ENCODE measurements at regions not wholly inside any gene's neighbourhood (a gene's known extent, or its start where the extent isn't known, plus 50 kb on each side); places are given as distances from the start of the nearest gene placed in this dataset.
"Not testable (repeated sequence)": the region's sequence is repeated elsewhere in the genome, so short reads cannot be mapped to it uniquely, and the experiment has no call there.

DNA sequence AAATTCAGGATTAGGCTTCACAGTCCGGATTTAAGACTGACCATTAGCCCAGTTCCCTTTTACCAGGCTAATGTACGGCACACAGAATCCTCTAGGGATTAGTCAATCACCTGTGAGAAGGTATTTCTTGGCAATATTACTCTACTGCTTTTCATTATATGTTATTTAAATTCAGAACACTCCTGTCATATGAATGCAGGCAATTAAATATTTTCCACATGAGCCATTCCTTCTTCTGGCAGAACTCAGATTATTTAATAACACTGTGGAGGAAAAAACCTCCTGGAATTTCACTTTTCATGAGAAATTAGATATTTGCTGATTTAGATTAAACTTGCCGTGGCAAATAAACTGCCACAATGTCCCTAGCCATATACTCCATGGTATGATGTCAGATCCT lies 1357.5 kb upstream of the C9orf72 start:
- FAIRE-seq, result no peak

DNA sequence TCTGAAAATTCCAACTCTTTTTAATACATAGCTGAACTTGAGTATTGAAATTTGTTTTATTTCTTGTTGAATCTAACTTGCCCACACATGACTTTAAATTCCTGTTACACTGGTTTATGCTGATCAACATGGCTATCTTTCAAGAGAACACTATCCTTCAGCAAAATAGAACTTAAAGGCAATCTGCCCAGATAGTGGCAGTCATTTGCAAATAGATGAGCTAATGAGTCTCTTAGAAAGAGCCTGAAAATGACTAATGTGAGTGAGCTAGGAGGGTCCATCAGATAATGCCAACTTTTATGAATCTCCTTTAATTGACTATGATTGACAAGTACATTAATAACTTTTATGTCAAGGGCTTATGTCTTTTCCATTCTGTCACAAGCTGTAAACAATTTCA lies 1360.8 kb upstream of the C9orf72 start:
- FAIRE-seq (no peak), DNase-seq (ENCODE audit: insufficient read length, low spot score) (no peak)

More for the DNA sequence above, 1357.5 kb upstream of the C9orf72 start:
- DNase-seq (ENCODE audit: insufficient read length, low spot score), result no peak

DNA sequence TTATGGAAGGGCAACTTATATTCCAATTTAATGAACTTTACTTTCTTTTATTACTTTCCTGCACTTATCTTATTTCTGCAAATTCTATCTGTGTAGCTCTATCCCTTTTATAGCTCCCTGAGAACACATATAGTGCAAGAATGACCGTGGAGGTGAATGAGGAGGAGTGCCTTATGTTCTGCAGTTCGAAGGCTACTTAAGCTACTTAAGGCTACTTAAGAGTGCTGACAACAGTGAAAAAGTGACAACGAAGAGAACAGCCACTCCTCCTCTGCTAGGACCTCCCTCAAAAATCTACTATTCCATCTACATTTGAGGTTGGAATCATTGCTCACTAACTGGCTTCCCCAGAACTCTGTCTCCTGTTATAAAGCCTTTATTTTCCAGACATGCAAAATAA lies 1365.7 kb upstream of the C9orf72 start:
- FAIRE-seq (no peak), DNase-seq (ENCODE audit: insufficient read length, low spot score) (no peak)

DNA sequence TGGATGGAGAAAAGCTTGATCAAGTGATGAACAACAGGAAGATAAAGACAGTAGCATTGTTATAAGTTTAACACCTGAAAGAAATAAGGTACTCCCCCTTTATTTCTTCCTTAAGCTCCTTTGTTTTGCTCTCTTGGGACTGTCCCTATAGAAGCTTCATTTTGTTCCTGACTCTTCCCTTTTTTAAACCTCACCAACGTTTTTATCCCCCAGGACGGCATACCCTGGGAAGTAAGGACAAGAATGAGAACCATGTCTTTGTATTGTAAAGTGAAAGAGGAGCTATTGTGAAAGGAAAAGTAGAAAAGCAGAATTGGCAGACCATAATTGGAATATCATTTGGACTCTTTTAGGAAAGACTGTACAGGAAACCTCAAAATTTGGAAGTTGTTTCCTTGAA lies 1368.6 kb upstream of the C9orf72 start:
- FAIRE-seq, result no peak
- no peak for DNase-seq (ENCODE audit: insufficient read length, low spot score)

DNA sequence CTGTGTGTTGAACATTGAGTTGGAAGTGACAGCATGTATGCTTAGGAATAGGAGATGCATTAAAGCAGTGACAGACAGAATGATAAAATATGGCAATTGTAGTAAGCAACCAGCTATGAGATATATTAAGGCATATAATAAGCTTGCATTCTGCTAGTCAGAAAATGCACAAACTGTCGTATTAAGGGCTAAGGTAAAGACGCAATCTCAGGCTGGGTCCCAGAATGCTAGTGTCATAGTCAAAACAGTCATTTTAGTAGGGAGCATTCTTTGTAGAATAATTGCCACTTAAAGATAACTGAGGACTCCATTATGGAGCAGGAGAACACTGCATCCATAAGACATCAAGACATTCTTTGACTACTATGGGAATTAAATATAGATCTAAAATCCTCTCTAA lies 1369.7 kb upstream of the C9orf72 start:
- DNase-seq (ENCODE audit: insufficient read length, low spot score) (no peak), FAIRE-seq (no peak)

DNA sequence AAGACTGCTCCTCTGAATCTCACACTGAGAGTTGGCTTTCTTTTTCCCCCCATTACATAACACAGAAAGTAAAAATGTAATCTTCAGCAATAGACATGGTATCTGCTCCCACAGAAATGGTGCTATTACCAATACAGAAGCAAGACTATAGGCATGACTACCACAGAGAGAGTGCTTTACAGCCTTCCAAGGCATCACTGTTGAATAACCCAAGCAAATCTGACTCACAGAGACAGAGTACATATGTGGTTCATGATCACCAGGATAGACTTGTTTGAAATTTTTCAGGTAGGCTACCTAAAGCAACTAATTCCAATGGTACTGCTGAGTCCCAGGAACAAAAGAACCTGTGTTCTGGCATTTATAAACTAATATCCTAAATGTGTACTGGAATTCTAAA lies 1373.4 kb upstream of the C9orf72 start:
- DNase-seq (ENCODE audit: insufficient read length, low spot score) (no peak), FAIRE-seq (no peak)

DNA sequence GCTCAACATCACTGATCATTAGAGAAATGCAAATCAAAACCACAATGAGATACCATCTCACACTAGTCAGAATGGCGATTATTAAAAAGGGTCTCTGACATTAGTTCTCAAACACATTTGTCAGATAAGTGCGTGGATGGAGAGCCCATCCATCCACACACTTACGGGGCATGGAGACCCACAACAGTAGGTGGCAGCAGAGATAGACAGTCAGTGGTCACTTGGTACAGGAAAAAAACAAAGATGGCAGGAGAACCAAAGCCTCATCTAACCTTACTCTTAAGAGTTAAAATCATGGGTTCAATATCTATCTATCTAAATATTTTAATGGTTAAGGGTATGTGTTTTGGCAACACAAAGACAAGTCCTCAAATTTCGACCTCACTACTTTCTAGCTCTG lies 1378.7 kb upstream of the C9orf72 start:
- FAIRE-seq (no peak), DNase-seq (ENCODE audit: insufficient read length, low spot score) (no peak)

DNA sequence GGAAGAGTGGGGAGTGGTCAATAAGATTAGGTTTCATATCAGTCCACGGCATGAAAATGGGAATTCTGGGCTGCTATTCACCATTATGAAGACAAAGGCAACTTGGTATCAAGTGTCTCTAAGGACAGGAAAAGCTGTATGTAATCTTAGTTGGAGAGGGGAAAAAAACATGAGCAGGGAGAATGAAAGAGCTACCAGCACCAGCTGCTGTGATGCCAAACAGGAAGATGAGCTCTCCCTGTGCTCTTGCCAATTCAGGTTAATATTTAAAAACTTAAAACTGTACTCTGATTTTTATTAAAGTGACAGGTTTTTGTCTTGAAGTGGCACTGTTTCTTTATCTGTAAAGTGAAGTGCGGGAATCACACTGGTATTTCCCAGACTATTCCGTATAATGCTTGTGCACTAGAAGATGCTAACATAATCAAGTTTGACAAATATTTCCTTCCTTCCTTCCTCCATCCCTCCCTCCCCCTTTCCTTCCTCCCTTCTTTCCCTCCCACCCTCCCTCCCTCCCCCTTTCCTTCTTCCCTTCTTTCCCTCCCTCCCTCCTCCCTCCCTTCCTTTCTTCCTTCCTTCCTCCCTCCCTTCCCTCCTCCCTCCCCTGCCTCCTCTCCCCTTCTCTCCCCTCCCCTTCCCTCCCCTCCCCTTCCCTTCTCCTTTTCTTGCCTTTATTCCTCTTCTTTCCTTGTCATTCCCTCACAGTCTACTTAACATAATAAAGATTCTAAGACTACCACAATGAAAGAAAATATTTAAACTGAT lies 1383.0 kb upstream of the C9orf72 start:
- FAIRE-seq (no peak), DNase-seq (ENCODE audit: insufficient read length, low spot score) (no peak)

DNA sequence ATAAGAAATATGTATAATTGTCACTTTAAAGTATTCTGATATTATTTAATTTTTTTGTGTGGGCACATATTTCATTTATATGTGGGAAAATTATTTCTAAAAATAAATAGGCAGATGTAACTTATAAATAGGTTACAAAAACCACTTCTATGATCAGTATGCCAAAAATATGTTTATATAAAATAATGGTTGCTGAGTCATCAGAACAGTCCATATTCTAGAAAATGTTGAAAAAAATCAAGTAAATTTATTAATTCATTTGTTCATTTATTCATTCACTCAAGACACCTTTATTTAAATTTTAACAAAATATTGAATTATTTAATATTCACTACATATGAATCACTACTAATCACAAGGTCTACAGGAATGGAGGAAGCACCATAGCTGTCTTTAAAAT lies 1387.3 kb upstream of the C9orf72 start:
- FAIRE-seq (no peak), DNase-seq (ENCODE audit: insufficient read length, low spot score) (no peak)

DNA sequence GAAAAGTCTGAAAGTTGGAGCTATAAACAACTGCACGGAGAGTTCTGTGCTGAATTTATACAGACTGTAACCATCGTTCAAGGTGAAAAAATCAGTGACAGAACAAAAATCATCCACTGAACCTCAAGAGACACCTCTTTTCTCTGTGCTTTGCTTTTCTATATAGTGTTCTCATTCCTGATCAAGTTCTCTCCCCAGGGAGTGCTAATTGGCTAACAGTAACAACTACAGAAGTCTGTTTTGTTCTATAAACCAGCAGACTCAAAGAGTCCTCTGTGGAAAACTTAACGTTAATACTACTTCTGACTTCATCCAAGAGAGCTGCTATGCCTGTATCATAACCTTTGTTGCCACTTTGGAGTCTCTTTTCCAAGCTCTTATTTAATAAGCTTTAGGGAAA lies 1388.3 kb upstream of the C9orf72 start:
- no peak for DNase-seq (ENCODE audit: insufficient read length, low spot score)
- FAIRE-seq, result no peak

DNA sequence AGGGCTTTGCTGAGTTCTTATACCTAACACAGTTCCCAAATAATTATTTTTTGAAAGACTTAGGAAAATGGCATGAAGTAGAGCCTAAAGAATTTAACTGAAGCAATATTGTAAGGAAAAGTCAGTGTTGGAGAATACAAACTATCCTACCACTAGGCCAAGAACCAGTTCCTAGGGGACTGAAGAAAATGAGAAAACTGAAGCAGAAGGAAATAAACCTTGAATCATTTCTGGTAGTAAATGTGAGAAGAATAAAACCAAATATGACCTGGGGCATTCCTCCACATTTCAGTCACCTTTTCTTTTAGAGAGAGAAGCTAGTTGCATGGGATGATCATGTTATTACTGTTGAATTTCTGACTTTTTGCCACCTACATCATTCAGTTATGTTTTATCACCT lies 1393.9 kb upstream of the C9orf72 start:
- no peak for DNase-seq (ENCODE audit: insufficient read length, low spot score)
- FAIRE-seq, result no peak

DNA sequence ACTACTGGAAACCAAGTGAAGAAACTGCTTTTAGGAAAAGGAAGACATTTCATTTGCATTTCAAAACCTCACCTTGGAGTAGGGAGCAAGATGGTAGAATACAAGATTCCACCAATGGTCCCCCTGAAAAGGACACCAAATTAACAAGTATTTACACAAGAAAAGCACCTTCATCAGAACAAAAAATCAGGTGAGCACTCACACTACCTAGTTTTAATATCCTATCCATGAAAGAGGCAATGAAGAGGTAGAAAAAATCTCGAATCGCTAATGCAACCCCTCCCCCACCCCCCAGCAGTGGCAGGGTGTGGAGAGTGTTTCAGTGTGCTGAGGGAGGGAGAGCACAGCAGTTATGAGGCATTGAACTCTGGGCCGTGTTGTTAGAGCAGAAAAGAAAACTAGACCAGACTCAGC lies 1397.0 kb upstream of the C9orf72 start:
- DNase-seq (ENCODE audit: insufficient read length, low spot score), result no peak

DNA sequence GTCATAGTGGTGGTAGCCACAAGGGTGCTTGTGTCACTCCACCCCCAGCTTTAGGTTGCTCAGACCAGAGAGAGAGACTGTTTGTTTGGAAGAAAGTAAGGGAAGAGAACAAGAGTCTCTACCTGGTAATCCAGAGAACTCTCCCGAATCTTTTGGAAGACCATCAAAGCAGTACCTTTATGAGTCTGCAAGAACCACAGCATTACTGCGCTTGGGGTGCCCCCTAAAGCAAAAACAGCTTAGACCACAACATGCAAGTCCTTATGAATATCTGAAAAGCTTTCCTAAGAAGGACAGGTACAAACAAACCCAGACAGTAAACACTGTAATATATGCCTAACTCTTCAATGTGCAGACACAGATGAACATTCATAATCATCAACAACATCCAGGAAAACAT lies 1398.6 kb upstream of the C9orf72 start:
- FAIRE-seq (no peak), DNase-seq (ENCODE audit: insufficient read length, low spot score) (no peak)

More for the DNA sequence above, 1397.0 kb upstream of the C9orf72 start:
- FAIRE-seq, result no peak

DNA sequence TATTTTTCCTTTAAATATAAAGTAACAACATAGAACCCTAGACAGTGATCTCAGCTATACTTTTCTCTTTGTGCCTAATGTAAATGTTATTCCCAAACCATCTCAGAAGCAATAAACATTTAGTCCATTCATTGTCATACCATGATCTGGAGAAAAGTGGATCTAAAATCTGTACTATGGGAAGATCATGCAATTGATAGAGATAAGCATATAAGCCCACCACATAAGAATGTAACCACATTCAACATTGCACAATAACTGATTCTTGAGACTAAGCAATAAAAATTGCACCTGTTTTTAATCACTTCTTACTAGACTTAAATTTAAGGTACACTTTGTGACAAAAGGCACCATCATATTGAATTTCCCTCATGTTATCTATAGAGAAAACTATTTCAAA lies 1403.0 kb upstream of the C9orf72 start:
- FAIRE-seq, result no peak

DNA sequence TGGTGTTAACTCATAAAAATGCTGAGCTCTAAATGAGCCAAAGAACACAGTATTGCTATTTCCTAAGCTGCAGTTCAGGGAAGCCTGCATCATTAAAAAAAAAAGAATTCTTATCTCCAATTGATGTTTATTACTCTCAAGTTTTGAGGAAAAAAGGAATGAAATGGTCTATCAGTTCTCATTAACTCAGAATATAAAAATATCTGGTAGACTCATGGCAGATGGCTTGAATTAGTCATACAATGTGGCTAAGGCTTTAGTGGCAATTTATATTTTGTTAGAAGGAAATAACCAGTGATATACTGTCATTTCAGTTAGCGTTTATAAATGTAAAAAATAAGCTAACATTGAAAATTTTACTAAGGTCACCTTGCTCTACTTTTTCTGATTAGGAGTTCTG lies 1403.4 kb upstream of the C9orf72 start:
- DNase-seq (ENCODE audit: insufficient read length, low spot score) (no peak), FAIRE-seq (no peak)

More for the DNA sequence above, 1403.0 kb upstream of the C9orf72 start:
- no peak for DNase-seq (ENCODE audit: insufficient read length, low spot score)

DNA sequence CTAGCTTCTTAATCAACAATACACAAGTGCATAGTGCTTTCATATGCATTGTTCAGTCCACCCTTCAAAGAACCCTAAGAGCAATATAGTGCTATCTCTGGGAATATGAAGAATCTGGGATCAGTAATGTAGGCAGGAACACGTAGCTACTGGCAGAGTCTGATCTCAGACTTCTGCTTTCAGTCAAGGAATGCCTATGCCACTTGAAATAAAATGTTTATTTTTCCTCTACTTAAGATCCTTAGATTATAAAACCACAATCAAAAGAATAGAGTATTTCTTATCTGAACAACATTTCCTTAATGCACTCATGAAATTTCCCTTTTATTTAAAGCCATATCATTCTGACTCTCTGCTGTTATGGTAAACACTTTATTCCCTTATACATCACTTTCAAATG lies 1407.8 kb upstream of the C9orf72 start:
- no peak for FAIRE-seq
- no peak for DNase-seq (ENCODE audit: insufficient read length, low spot score)

DNA sequence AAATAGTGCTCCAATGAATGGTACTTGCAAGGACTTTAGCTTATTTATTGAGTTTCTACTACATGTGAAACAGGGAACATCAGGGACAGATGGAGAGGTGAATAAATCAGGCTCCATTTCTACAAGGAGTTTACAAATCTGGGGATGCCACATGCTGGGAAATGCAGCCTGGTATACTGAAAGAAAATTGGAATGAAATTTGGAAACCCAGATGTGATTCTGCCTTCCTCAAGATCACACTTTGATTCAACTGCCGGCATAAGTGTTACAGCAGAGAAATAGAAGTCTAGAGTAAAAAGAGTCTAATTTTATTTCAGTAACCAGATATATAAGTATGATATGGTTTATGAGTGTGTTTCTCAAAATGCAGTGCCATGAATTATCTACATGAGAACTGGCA lies 1408.4 kb upstream of the C9orf72 start:
- DNase-seq (ENCODE audit: insufficient read length, low spot score) (no peak), FAIRE-seq (no peak)

DNA sequence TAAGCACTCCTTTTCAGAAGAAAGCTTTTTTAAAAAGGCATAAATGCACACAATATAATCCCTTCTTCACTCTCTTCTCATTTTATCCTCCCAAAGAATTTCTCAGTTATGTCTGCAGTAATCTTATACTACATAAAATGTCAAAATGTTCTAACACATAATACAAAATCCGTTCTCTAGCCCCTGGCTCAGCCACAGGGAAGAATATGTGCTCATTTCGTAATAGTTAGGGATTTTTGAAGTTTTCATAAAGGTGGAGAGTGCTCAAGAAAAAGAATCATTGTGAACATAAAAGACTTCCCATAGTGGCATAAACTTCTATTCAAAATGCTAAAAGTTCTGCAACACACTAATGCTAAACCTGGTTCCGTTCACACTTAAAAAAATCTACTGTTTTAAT lies 1410.7 kb upstream of the C9orf72 start:
- DNase-seq (ENCODE audit: insufficient read length, low spot score), result no peak
- no peak for FAIRE-seq

DNA sequence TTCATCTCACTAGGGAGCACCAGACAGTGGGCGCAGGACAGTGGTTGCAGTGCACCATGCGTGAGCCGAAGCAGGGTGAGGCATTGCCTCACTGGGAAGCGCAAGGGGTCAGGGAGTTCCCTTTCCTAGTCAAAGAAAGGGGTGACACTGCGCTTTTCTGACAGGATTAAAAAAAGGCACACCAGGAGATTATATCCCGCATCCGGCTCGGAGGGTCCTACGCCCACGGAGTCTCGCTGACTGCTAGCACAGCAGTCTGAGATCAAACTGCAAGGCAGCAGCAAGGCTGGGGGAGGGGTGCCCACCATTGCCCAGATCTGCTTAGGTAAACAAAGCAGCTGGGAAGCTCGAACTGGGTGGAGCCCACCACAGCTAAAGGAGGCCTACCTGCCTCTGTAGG lies 1416.7 kb upstream of the C9orf72 start:
- FAIRE-seq; DNase-seq (ENCODE audit: insufficient read length, low spot score): not testable (repeated sequence)

DNA sequence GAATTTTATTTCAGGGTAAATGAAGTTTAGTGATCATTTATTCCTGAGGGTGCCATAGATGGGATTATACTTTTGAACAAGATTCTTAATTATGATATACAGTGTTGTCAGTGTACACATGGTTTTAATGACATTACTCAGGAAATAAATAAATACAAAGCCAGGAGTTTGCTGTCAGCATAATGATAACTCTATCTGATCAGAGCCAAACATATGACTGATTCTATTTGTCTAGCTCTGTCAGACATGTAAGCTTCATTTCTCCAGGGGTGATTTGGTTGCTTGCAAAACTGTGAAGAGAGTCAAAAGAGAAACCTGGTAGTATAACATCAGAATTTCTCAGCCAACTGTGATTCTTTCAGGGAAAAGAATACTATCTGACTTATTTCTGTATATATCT lies 1425.8 kb upstream of the C9orf72 start:
- DNase-seq (ENCODE audit: insufficient read length, low spot score) (no peak), FAIRE-seq (no peak)

DNA sequence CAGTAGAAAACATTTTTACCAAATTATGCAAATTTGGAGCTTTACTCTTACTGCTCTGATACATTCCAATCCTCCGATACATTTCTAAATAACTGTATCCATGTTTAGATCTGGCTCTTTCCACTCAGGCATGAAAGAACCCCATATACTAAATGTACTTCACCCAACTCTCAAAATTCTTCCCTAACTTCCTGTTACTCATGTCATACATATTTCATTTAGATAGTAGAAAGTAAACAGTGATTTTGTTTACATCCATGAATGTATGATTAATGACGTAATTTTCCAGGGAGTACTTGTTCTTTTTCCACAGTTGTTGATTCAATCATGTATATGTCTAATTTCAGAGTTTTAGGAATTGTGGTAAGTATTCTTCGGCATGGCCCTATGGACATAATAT lies 1426.5 kb upstream of the C9orf72 start:
- DNase-seq (ENCODE audit: insufficient read length, low spot score) (no peak), FAIRE-seq (no peak)

DNA sequence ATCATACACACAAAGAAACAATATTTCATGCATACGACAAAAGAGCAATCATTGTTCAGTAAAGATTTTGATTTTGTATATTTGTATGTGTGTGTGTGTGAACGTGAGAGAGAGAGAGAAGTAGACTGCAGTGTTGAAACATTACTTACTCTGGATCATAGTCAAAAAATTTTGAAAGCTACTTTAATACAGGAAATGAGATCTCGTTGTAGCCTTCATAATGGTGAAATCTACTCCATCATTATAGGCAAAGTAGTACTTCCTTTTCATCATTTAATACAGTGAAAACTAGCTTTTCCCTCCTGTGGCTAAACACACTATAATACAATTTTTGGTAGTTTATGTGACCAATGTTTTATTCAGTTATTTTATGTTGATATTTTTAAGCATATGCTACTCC lies 1427.7 kb upstream of the C9orf72 start:
- FAIRE-seq, result no peak

DNA sequence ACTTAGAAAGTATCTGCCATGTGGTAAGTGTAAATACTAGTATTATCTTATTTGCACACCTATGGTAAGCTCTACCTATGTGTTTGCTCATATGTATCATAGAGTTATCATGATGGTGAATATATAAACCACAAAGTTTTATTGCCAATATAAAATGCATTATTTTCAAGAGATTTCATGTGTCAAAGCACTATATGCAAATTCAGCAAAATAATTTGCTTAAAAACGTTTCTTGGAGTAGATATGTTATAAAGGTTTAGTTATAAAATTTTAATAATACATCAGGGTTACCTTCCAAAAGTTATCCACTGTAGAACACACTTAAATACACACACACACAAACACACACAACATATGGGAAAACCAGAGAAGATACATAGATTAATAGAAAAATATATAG lies 1431.7 kb upstream of the C9orf72 start:
- FAIRE-seq (no peak), DNase-seq (ENCODE audit: insufficient read length, low spot score) (no peak)

More for the DNA sequence above, 1427.7 kb upstream of the C9orf72 start:
- DNase-seq (ENCODE audit: insufficient read length, low spot score), result no peak

Measured in HTR-8/SVneo (cell line).